HG03378 (cell line): ENCODE measurements at regions not wholly inside any gene's neighbourhood (a gene's known extent, or its start where the extent isn't known, plus 50 kb on each side); places are given as distances from the start of the nearest gene placed in this dataset.

Source experiments
- ATAC-seq: cut with Tn5 transposase; IDR thresholded peaks from one replicate; pipeline ENCODE4 v1.9.1; 2021; ENCODE audit warnings: mild to moderate bottlenecking, moderate library complexity; ENCODE audit not compliant: unreplicated experiment

DNA sequence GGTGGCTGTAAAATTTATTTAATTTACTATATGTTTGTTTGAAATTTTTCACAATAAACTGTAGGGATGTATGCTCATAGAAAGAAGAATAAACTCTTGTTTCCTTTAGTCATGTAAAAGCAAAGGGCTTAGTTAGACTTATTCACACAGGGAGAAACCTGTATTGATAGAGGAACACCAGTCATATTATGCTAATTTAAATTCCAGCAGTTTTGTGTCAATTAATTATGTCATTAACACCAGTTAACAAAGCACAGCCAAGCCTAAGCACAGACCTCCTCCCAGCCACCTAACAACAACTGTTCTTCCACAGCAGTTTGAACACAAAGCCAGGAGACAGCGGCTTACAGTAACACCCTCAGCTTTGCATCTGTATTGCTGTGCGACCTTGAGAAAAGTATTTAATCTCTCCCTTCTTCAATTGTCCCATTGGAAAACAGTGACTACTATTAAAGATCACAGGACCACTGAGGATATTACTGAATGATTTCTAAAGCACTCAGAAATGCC lies 260.8 kb upstream of the RRP15 start:
- no peak for ATAC-seq

DNA sequence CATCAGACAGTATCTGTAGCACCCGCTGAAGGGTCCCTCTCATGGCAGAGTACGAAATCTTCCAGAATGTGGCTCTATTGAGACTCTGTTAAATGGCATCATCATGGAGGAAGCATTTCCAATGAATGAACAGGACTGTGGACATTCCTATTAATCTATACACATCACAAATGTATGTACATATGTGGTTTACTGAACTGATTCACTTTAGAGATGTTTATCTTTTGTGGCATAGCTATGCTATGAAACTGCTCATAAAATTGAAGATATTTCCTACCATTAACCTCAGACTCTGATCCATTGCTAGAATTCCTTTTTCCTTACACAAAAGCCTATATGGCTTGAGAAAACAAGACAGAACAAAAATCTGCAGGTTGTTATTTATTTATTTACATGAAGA lies 259.6 kb upstream of the RRP15 start:
- ATAC-seq: no peak

DNA sequence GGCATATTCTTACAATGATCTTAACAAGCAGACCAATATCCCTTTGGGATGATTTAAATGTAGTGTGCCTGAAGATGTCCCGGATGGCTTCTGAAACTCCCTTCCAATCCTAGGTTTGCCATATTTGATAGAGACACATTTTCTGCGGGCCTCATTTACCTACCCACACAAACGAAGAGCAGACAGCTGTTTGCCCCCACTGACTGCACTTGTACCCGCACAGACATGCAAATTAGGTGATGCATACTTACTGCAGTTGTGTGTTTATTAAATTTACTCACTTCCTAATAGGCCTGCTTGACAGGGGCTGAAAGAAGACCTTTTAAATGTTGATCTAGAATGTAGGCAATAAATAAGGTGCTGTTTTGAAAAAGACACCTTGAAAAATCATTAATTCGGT lies 257.9 kb upstream of the RRP15 start:
- no peak for ATAC-seq

DNA sequence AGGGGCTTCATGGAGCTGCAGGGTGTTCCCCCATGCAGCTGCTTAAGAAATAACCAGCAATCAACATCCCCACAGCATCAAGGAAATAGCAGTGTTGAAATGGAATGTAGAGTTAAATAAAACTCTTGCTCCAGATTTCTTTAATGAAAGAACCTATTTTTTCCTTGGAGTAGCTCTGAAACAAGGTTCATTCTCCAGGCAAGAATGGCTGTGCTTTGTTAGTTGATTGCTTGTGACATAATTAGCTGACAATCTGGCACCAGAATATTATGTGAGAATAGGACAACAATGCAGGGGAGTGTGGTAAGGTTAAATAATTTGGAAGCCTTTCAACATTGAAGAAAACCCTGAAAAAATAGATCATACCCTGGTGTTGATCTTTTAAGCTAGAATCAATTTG lies 254.2 kb upstream of the RRP15 start:
- ATAC-seq: no peak

DNA sequence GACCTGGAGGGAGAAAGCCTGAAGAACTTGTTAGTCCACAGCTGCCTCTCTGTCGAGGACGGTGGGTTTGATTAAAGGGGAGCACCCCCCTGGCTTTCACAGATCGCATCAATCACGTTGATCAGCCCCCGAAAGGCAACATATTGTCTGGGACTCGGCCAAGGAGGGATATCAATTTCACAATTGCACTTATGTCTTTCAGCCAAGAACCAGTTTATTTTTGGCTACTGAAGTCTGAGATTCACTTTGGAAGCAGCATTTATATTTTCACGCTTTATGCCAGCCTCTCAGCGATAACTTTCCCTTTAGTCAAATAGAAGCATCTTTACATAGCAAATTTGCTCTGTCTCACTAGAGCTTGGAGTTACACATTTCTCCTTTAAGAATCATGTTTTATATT lies 253.2 kb upstream of the RRP15 start:
- ATAC-seq: no peak

DNA sequence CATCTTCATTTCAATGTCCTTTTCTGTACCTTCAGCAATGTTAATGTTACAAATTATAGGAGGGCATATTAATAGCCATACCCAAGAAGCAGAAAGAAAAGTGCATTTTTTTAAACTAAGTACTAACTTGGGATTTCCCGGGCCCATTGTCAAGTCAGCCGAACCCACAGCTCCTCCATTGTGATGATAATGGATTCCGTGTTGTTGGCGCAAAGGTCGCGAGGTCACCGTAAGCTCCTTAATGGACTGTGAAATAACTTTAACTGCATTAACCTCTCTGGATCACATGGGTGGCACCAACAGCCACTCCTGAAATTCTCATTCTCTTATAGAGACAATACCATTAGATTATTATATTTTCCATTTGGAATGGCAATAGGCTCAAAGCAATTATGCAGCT lies 250.6 kb upstream of the RRP15 start:
- ATAC-seq: no peak

DNA sequence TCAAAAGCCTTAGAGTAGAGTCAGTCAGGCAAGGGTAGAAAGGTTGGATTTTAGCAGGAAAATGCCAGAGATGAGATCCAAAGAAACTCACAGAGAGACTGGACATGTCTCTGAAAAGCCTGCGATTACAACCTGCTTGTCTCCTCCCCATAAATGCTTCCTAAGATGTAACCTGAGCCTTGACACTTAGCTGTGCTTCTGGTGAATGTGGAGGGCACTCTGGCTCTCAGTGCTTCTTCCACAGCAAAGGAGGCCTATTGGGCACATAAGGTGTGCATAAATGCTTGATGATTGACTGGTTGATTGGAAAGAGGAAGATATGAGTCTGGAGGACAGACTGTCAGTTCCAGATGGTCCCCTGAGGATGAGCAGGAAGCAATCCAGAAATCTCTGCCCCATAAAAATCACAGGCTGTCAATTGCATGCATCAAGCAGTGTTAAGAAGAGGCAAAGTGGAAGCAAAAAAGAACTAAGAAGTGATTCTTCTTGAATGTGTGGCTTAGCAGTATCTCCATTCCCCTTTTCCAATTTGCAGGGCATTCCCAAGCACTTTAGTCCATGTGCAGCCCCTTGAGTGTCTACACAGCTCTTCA lies 236.2 kb upstream of the RRP15 start:
- ATAC-seq: no peak

DNA sequence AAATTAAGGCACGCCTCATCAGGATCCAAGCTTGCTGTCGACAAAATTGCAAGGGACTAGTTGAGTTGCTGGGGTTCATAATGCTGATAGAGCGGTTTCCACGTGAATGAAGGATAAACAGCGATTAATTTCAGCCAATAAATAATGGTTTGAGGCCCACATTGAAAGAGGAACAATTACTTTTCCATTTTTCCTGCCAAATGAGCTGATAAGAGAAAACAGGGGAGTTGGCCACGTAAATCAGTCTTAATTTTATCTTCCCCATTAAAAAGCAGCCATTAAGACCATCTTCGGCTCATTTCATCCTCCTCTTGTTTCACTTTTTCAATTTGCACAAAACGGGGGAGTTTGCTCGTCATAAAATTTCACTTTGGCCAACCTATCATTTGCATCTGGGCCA lies 235.5 kb upstream of the RRP15 start:
- no peak for ATAC-seq

DNA sequence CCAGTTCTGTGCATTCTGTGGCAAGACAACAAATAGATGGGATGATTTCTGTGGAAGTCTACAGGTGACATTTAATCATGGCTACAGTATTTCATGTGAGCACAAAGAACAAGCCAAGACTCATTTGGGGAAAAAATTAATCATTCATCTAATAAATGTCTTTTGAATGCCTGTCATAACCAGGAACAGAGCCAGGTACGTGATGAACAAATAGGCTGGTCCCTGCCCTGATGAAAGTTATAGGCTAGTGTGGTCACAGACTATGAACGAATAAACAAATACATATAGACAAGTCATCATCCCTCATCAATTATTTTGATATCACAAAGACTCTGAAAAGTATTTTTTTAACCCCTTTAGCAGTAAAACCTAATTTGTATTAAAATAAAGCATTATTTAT lies 226.4 kb upstream of the RRP15 start:
- no peak for ATAC-seq

DNA sequence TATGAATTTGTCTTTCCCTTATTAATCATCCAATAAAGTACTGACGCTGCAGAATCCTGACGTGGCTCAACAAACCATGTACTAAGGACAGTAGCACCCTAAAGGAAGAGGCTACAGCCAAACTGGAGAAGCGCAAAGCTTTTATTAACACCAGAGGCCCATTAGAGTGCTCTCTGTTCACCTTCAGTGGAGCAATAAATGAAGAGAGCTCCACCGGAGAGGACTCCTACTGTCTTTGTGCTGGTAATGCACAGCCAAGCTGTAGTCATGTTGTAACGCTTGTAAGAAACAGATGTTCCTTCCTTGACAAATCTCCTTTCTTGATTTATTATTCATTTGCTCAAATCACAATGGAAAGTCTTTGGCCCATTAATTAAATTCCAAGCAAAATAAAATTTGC lies 220.7 kb upstream of the RRP15 start:
- ATAC-seq: no peak

DNA sequence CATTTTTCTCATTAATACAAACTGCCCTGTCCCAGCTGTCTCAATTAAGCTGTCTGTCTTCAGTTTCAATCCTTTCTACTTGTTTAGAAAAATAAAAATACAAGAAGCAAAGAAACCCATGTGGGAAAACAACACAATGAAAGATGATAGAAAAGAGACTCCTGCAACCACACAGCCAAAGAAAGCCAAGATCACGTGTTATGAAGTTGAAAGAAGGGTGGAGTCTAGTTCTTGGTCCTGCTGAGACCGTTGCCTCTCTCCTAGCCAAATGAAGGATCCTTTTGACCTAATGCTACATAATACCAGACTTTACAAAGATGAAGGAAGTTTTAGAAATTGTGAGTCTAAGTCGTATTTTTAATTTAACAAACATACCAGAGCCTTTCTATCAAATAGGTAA lies 218.8 kb upstream of the RRP15 start:
- ATAC-seq: no peak

DNA sequence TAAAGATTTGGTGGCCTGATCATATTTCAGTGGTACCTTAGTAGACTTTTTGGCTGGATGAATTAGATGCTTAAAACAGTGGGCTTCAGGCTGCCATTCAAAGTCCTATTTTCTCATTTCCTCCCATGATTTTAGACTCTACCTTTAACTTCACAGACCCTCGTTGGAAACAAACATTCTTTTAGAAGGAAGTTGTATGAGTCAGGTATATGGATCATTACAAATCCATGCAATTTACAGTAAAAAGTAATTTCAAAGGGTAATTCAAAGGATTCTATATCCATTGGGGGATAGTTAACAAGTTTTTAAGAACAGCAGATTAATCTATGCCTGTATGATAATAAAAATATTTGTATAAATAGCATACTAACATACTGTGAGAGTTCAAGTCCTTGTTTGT lies 216.9 kb upstream of the RRP15 start:
- no peak for ATAC-seq

DNA sequence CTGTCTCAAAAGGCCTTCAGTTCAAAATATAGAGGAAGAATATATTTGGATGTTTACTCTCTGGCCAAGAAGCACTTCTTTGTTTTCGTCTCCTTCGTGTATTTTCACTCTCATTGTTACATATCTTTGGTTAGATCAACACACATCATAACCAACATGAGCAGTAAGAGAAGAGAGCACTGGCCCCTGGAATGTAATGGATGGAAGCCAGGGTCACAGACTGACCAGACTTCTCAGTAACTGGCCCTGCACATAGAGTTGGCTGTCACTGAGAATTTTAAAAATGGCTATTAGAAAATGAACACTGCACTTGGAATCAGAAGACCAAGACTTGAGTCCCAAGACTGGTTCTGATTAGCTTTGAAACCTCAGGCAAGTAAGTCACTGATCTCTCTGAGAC lies 215.9 kb upstream of the RRP15 start:
- no peak for ATAC-seq

DNA sequence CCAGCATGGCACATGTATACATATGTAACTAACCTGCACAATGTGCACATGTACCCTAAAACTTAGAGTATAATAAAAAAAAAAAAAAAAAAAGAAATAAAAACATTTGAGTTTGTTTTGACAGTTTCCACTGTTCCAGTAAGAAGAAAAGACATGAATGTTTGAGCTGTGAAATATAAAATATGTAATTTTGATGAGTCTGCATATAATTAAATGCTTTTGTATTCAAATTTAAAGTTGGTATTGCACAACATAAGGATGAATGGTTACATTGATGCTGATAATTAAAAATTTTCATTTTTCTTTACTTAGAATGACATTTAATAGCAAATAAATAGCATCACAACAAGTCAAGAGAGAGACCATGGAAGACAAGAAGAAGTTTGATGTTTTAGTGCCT lies 212.0 kb upstream of the RRP15 start:
- ATAC-seq: no peak

DNA sequence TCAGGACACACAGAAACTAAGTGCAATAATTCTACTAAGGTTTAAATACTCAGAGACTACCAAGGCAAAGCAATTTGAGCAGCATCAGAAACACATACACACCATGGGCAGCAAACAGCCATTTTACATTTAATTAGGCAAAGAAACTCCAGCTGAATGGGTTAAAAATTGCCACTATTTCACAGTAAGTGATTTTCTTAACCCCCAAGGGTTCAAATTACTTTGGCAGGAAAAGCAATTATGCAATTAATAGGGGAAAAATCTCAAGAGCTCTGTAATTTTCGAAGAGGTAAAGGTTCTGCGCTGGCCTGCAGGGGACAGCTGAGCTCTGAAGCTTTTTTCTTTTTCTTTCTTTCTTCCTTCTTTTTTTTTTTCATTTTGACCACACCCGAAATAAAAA lies 206.2 kb upstream of the RRP15 start:
- no peak for ATAC-seq

DNA sequence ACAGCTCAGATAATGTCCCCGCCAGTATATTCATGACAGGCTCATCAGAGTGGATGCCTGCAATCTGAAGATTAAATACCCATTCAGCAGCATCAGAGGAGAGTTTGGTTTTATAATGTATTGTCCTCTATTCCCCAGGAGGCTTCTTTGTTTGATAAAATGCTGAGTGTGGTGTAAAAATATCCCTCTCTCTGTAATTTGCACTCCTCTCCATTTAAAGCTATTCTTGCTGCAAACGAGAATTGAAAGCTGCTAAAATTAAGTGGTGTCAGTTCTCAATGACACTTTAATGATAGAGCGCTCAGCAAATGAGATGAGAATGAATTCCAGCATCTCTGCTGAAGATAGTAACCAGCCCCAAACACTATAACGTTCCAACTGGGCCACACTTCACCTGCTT lies 205.7 kb upstream of the RRP15 start:
- ATAC-seq: no peak

DNA sequence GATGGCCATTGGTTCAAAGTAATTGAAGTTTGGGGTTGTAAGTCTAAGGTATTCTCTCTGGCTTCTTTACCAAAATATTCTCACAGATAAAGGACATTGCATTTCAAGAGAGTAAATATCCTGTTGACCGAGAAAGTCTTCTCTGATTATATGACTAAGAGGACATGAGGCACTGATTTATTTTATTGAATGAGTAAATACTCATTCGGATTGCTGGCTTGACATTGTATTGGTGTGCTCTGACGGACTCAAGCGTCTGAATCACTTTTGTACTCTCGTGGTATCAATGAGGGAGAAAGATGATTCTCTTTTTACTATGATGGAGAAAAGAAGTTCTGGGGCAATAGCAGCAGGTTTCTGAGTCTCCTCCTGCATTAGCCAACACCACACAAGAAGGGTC lies 205.3 kb upstream of the RRP15 start:
- no peak for ATAC-seq

DNA sequence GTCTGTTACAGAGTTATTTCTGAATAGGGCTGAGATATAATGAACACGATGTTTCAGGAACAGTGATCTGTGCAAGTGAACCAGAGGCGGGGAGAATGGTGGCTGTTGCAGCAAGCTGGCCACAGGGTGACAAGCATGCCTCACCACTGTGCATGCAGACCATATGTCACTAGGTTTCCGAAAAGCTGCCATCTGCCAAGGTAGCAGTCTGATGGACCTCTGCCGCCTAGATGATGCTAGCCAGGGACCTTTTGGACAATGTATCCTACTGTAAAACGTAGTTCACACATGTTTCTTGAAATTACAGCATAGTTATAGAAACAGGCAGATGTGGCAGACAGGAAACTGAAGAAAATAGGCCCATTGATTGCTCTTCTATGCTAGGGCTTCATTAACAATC lies 204.2 kb upstream of the RRP15 start:
- no peak for ATAC-seq

DNA sequence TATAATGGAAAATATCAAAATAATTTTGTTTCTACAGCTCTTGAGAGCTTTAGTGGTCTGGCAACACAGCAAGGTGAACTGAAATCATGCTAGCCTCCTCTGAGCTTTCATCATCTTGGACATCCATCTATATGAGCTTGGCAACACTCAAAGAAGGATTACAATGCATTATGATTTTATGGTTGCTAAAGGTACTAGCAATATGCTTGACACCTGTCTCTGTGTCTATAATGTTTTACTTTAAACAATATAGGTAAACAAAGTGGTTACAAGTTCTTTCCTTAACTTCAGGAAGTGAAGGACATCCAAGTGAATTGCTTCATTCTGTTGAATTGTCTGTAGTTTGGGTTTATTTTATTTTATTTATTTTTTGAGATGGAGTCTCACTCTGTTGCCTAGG lies 203.7 kb upstream of the RRP15 start:
- no peak for ATAC-seq

DNA sequence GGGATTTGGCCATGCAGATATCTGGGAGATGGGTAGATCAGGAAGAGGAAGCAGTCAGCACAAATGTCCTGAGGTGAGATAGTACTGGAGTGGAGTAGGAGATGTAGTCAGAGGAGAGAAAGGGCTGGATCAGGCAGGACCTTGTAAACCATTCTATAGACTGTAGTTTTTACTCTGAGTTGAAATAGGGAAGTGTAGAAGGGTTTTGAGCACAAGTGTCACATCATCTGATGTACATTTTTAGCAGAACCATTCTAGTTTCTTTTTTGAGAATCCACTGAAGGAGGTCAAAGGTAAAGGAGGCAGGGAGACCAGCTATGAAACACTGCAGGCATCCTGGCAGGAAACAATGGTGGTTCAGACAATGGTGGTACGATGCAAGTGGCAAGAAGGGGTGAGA lies 194.6 kb upstream of the RRP15 start:
- no peak for ATAC-seq

DNA sequence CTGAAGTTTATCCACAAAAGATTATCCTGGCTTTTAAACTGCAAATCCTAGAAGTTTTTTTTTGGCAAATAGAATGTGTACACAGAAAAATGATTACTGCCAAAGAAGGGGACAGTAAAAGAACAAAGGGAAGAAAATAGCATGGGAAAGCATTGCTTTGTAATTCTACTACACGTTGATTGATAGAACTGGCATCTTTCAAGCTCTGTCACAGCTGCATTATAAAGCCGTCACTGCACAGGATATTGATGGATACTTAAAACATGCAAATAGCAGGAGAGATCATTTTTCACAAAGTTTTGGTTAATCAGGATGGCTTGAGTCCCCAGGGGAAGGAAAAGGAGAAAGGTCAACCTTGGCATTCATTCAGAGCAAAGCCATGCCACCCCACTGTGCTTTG lies 183.7 kb upstream of the RRP15 start:
- no peak for ATAC-seq

DNA sequence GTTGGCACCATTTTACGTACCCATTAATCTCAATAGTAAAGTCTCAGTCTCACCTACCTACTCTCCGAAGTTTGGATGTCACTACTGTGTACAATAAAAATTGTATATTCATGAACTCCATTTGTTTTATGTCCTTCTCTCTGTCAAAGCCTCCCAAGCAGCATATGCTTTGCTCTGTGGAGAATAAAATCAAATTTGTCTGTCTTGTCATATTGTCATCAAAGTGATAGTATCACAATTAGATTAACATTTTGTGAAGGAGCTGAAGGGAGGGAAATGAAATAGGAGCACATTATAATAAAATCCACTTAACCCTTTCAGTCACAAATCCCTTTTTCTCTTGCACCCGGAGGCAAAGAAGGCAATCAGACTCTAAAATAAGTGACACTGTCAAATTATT lies 177.1 kb upstream of the RRP15 start:
- no peak for ATAC-seq

DNA sequence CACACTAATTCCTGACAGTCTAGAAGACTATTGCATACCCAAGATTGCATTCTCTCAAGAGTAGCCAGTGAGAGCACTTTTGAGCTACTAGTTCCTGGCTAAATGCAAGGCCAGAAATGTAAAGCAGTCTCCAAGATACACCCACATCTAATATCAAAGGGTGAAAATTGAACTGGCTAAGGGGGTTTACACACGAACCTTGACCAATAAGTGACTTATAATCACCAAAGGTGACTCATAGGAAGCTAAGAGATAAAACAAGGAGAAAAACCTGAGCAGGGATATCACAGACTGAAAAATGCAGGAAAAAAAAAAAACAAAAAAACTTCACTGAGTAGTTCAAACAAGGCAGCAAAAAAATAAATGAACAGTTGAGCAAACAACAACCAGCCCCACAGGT lies 172.2 kb upstream of the RRP15 start:
- ATAC-seq: no peak

DNA sequence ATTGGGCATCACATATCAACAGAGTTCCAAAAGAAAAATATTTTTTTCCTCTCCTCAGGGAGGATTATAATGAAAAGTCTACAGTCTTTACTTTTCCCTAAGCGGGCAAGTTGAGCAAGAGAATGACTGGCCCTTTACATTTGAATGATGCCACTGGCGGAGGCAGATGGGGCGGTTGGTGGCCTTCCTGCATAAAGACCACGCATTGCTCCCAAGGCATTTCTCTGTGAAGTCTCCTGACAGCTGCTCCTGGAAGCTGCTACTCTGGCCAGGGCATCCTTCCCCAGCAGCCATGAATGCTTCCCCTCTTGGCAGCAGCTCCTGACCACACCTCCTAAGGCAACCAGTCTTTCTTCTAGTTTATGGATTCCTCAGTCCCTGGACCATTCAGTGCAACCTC lies 161.1 kb upstream of the RRP15 start:
- ATAC-seq: no peak
